GM23338 (cell line): ENCODE measurements at regions not wholly inside any gene's neighbourhood (a gene's known extent, or its start where the extent isn't known, plus 50 kb on each side); places are given as distances from the start of the nearest gene placed in this dataset.

Source experiments
- ATAC-seq: fragments of 200-7000 bp; cut with Tn5 transposase; 3 replicates; pipeline ENCODE4 v1.9.1; 2020
- DNase-seq: peaks from one replicate; pipeline ENCODE4 v3.0.0-alpha.2; 2015; ENCODE audit warnings: low spot score
- H2AFZ ChIP-seq: fragments of 200-600 bp; sonication (generic); 2 replicates; pipeline ENCODE4 v1.8.0; 2016; ENCODE audit warnings: antibody characterized with exemption, mild to moderate bottlenecking, moderate library complexity
- H3F3A ChIP-seq: fragments of 200-600 bp; sonication (generic); replicated peaks from 2 replicates; pipeline ENCODE4 v1.8.0; 2017; ENCODE audit warnings: antibody characterized with exemption, mixed run types, low read depth
- H3K27ac ChIP-seq: fragments of 200-600 bp; sonication (generic); 2 replicates; pipeline ENCODE4 v1.6.1; 2016; ENCODE audit warnings: low read depth
- H3K27me3 ChIP-seq: fragments of 200-600 bp; sonication (generic); 2 replicates; pipeline ENCODE4 v1.8.0; 2016; ENCODE audit warnings: mild to moderate bottlenecking, mixed run types, moderate library complexity; ENCODE audit not compliant: insufficient read depth
- H3K36me3 ChIP-seq: fragments of 200-600 bp; sonication (generic); 2 replicates; pipeline ENCODE4 v1.8.0; 2016; ENCODE audit warnings: mild to moderate bottlenecking; ENCODE audit not compliant: insufficient read depth
- H3K4me1 ChIP-seq: fragments of 200-600 bp; sonication (generic); 2 replicates; pipeline ENCODE4 v1.8.0; 2016; ENCODE audit warnings: mild to moderate bottlenecking, moderate library complexity; ENCODE audit not compliant: insufficient read depth
- H3K4me2 ChIP-seq: fragments of 200-600 bp; sonication (generic); 2 replicates; pipeline ENCODE4 v1.7.1; 2017; ENCODE audit warnings: mixed run types
- H3K4me3 ChIP-seq: fragments of 200-600 bp; sonication (generic); 2 replicates; pipeline ENCODE4 v1.6.1; 2016; ENCODE audit warnings: mixed run types
- H3K79me2 ChIP-seq: fragments of 200-600 bp; sonication (generic); replicated peaks from 2 replicates; pipeline ENCODE4 v1.8.0; 2017; ENCODE audit warnings: mild to moderate bottlenecking; ENCODE audit not compliant: insufficient read depth
- H3K9me2 ChIP-seq: fragments of 200-600 bp; sonication (generic); 2 replicates; pipeline ENCODE4 v1.8.0; 2017; ENCODE audit not compliant: insufficient read depth
- H4K20me1 ChIP-seq: fragments of 200-600 bp; sonication (generic); replicated peaks from 2 replicates; pipeline ENCODE4 v1.8.0; 2017; ENCODE audit warnings: mild to moderate bottlenecking; ENCODE audit not compliant: insufficient read depth
- H3K27ac Mint-ChIP-seq: 2 replicates; pipeline ENCODE4 v1.8.0; 2020; ENCODE audit warnings: inconsistent platforms, mild to moderate bottlenecking, moderate library complexity, mixed read lengths
- H3K27me3 Mint-ChIP-seq: 3 replicates; pipeline ENCODE4 v1.8.0; 2022; ENCODE audit warnings: low read depth, mild to moderate bottlenecking, moderate library complexity, mixed read lengths, inconsistent platforms; ENCODE audit not compliant: insufficient read depth, poor library complexity
- H3K36me3 Mint-ChIP-seq: 3 replicates; pipeline ENCODE4 v1.8.0; 2021; ENCODE audit warnings: low read depth, mild to moderate bottlenecking, inconsistent platforms, moderate library complexity, mixed read lengths
- H3K4me1 Mint-ChIP-seq: 3 replicates; pipeline ENCODE4 v1.8.0; 2020; ENCODE audit warnings: mild to moderate bottlenecking, inconsistent platforms, mixed read lengths
- H3K4me3 Mint-ChIP-seq: 3 replicates; pipeline ENCODE4 v1.8.0; 2021; ENCODE audit warnings: moderate library complexity, mild to moderate bottlenecking, inconsistent platforms, mixed read lengths
- H3K9me3 Mint-ChIP-seq: 3 replicates; pipeline ENCODE4 v1.8.0; 2020; ENCODE audit warnings: moderate library complexity, mild to moderate bottlenecking, inconsistent platforms, mixed read lengths
- CREB1 ChIP-seq: fragments of 250-450 bp; sonication (Bioruptor Pico); IDR thresholded peaks from 2 replicates; pipeline ENCODE4 v1.5.0; 2020; ENCODE audit warnings: low read depth, mild to moderate bottlenecking, moderate library complexity
- EZH2 ChIP-seq: fragments of 200-600 bp; sonication (generic); IDR thresholded peaks from one replicate; pipeline ENCODE4 v1.8.0; 2017; ENCODE audit warnings: antibody characterized with exemption, mild to moderate bottlenecking, low read depth; ENCODE audit not compliant: unreplicated experiment
- EZH2phosphoT487 ChIP-seq: fragments of 200-600 bp; sonication (generic); IDR thresholded peaks from one replicate; pipeline ENCODE4 v1.8.1; 2018; ENCODE audit warnings: antibody characterized with exemption; ENCODE audit not compliant: unreplicated experiment
- JUNB ChIP-seq: IDR thresholded peaks from one replicate; pipeline ENCODE4 v1.6.1; 2016; ENCODE audit warnings: antibody characterized with exemption; ENCODE audit not compliant: unreplicated experiment
- NANOG ChIP-seq: IDR thresholded peaks from 2 replicates; pipeline ENCODE4 v1.6.1; 2016; ENCODE audit warnings: antibody characterized with exemption, borderline replicate concordance
- POLR2AphosphoS5 ChIP-seq: IDR thresholded peaks from 2 replicates; pipeline ENCODE4 v1.6.1; 2016; ENCODE audit warnings: antibody characterized with exemption, low read depth
- STAT1 ChIP-seq: IDR thresholded peaks from one replicate; pipeline ENCODE4 v1.6.1; 2016; ENCODE audit warnings: antibody characterized with exemption; ENCODE audit not compliant: unreplicated experiment
- ZNF114 ChIP-seq: fragments of 250-450 bp; sonication (Bioruptor Pico); IDR thresholded peaks from 2 replicates; pipeline ENCODE4 v1.5.0; 2020; ENCODE audit warnings: mild to moderate bottlenecking, moderate library complexity
- ZNF331 ChIP-seq: fragments of 250-450 bp; sonication (Bioruptor Pico); IDR thresholded peaks from 2 replicates; pipeline ENCODE4 v1.5.0; 2020; ENCODE audit warnings: low read depth, mild to moderate bottlenecking, moderate library complexity
- TF ChIP-seq, protein P1 (sequence below), 2 experiments: fragments of 200-600 bp in 1 of 2; sonication (generic) in 1 of 2; conservative IDR thresholded peaks; 2 replicates each; pipeline versions ENCODE4 v1.5.1 to v1.6.1; 2016 to 2017; ENCODE audit warnings: antibody characterized with exemption in 2 of 2, low read depth in 2 of 2, mild to moderate bottlenecking in 2 of 2, moderate library complexity in 1 of 2
- TF ChIP-seq, protein P2 (sequence below): IDR thresholded peaks from 2 replicates; pipeline ENCODE4 v1.6.1; 2016; ENCODE audit warnings: antibody characterized with exemption
- TF ChIP-seq, protein P3 (sequence below): fragments of 250-450 bp; sonication (Bioruptor Pico); IDR thresholded peaks from 2 replicates; pipeline ENCODE4 v1.5.0; 2020; ENCODE audit warnings: mild to moderate bottlenecking, moderate library complexity
- TF ChIP-seq, protein P4 (sequence below): IDR thresholded peaks from one replicate; pipeline ENCODE4 v1.6.1; 2018; ENCODE audit warnings: antibody characterized with exemption; ENCODE audit not compliant: unreplicated experiment

DNA sequence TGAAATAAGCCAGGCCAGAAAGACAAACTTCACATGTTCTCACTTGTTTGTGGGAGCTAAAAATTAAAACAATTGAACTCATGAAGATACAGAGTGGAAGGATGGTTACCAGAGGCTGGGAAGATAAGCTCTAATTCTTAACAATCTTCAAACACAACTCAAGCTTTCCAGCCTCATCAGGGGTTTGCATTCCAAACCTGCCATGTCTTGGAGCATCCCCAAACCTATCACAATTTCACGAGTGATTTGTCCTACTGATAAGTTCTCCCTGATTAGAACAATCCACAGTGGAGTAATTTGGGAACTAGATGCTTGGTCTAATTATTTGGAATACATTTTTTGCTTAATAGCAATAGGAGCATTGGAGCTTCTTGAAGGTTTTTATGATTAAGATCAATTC lies 418.5 kb upstream of the PKN2 start (continued):
- TF ChIP-seq NANOG, result no peak

DNA sequence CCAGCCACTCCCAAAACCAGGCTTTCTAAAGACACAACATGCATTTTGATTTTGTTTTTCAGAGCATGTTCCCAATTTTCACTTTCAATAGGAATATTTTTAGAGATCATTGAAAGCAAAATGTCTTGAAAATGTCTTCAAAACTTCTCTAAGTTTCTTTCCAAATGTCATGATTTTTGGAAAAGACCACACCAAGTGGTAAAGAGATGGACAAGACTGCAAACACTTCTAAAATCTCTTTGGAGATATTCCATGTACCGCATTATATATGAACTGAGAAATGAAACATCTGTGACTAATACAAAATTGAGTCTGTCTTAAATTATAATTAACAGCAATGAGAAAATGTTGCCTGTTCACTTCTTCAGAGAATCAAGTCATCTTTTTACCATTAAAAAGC lies 418.0 kb upstream of the PKN2 start:
- no peaks in the 10 kb centered on the region for H4K20me1 ChIP-seq
- no peak overlapping the region for H2AFZ ChIP-seq
- H3K27me3 Mint-ChIP-seq, result no peaks in the 10 kb centered on the region
- no peaks in the 10 kb centered on the region for H3K4me1 ChIP-seq
- H3F3A ChIP-seq, result no peaks in the 10 kb centered on the region
- no peaks in the 10 kb centered on the region for H3K9me3 Mint-ChIP-seq
- H3K36me3 ChIP-seq, result no peaks in the 10 kb centered on the region
- DNase-seq, result no peak
- no peak overlapping the region for H3K27ac Mint-ChIP-seq
- no peaks in the 10 kb centered on the region for H3K9me2 ChIP-seq
- H3K27me3 ChIP-seq, result no peaks in the 10 kb centered on the region
- no peaks in the 10 kb centered on the region for H3K36me3 Mint-ChIP-seq
- no peak overlapping the region for H3K4me2 ChIP-seq
- H3K4me3 ChIP-seq, result no peak overlapping the region
- H3K27ac ChIP-seq, result no peak overlapping the region
- H3K79me2 ChIP-seq, result no peaks in the 10 kb centered on the region
- TF ChIP-seq, protein P1, sequence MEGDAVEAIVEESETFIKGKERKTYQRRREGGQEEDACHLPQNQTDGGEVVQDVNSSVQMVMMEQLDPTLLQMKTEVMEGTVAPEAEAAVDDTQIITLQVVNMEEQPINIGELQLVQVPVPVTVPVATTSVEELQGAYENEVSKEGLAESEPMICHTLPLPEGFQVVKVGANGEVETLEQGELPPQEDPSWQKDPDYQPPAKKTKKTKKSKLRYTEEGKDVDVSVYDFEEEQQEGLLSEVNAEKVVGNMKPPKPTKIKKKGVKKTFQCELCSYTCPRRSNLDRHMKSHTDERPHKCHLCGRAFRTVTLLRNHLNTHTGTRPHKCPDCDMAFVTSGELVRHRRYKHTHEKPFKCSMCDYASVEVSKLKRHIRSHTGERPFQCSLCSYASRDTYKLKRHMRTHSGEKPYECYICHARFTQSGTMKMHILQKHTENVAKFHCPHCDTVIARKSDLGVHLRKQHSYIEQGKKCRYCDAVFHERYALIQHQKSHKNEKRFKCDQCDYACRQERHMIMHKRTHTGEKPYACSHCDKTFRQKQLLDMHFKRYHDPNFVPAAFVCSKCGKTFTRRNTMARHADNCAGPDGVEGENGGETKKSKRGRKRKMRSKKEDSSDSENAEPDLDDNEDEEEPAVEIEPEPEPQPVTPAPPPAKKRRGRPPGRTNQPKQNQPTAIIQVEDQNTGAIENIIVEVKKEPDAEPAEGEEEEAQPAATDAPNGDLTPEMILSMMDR (conservative IDR thresholded peaks at IDR 0.05; ENCODE audit: low read depth in 2 of 2), result no peak
- TF ChIP-seq, protein P2, sequence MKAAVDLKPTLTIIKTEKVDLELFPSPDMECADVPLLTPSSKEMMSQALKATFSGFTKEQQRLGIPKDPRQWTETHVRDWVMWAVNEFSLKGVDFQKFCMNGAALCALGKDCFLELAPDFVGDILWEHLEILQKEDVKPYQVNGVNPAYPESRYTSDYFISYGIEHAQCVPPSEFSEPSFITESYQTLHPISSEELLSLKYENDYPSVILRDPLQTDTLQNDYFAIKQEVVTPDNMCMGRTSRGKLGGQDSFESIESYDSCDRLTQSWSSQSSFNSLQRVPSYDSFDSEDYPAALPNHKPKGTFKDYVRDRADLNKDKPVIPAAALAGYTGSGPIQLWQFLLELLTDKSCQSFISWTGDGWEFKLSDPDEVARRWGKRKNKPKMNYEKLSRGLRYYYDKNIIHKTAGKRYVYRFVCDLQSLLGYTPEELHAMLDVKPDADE, result no peak
- no peak for TF ChIP-seq ZNF331
- no peak for TF ChIP-seq JUNB
- TF ChIP-seq NANOG, result no peak
- no peak for TF ChIP-seq CREB1 (CRISPR knock-in tag)
- TF ChIP-seq EZH2, result no peak
- TF ChIP-seq, protein P3, sequence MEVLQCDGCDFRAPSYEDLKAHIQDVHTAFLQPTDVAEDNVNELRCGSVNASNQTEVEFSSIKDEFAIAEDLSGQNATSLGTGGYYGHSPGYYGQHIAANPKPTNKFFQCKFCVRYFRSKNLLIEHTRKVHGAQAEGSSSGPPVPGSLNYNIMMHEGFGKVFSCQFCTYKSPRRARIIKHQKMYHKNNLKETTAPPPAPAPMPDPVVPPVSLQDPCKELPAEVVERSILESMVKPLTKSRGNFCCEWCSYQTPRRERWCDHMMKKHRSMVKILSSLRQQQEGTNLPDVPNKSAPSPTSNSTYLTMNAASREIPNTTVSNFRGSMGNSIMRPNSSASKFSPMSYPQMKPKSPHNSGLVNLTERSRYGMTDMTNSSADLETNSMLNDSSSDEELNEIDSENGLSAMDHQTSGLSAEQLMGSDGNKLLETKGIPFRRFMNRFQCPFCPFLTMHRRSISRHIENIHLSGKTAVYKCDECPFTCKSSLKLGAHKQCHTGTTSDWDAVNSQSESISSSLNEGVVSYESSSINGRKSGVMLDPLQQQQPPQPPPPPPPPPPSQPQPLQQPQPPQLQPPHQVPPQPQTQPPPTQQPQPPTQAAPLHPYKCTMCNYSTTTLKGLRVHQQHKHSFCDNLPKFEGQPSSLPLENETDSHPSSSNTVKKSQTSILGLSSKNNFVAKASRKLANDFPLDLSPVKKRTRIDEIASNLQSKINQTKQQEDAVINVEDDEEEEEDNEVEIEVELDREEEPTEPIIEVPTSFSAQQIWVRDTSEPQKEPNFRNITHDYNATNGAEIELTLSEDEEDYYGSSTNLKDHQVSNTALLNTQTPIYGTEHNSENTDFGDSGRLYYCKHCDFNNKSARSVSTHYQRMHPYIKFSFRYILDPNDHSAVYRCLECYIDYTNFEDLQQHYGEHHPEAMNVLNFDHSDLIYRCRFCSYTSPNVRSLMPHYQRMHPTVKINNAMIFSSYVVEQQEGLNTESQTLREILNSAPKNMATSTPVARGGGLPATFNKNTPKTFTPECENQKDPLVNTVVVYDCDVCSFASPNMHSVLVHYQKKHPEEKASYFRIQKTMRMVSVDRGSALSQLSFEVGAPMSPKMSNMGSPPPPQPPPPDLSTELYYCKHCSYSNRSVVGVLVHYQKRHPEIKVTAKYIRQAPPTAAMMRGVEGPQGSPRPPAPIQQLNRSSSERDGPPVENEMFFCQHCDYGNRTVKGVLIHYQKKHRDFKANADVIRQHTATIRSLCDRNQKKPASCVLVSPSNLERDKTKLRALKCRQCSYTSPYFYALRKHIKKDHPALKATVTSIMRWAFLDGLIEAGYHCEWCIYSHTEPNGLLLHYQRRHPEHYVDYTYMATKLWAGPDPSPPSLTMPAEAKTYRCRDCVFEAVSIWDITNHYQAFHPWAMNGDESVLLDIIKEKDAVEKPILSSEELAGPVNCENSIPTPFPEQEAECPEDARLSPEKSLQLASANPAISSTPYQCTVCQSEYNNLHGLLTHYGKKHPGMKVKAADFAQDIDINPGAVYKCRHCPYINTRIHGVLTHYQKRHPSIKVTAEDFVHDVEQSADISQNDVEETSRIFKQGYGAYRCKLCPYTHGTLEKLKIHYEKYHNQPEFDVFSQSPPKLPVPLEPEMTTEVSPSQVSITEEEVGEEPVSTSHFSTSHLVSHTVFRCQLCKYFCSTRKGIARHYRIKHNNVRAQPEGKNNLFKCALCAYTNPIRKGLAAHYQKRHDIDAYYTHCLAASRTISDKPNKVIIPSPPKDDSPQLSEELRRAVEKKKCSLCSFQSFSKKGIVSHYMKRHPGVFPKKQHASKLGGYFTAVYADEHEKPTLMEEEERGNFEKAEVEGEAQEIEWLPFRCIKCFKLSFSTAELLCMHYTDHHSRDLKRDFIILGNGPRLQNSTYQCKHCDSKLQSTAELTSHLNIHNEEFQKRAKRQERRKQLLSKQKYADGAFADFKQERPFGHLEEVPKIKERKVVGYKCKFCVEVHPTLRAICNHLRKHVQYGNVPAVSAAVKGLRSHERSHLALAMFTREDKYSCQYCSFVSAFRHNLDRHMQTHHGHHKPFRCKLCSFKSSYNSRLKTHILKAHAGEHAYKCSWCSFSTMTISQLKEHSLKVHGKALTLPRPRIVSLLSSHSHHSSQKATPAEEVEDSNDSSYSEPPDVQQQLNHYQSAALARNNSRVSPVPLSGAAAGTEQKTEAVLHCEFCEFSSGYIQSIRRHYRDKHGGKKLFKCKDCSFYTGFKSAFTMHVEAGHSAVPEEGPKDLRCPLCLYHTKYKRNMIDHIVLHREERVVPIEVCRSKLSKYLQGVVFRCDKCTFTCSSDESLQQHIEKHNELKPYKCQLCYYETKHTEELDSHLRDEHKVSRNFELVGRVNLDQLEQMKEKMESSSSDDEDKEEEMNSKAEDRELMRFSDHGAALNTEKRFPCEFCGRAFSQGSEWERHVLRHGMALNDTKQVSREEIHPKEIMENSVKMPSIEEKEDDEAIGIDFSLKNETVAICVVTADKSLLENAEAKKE (CRISPR knock-in tag), result no peak
- TF ChIP-seq EZH2phosphoT487, result no peak
- no peak for TF ChIP-seq ZNF114 (CRISPR knock-in tag)
- no peak for TF ChIP-seq STAT1
- TF ChIP-seq POLR2AphosphoS5, result no peak
- TF ChIP-seq, protein P4, sequence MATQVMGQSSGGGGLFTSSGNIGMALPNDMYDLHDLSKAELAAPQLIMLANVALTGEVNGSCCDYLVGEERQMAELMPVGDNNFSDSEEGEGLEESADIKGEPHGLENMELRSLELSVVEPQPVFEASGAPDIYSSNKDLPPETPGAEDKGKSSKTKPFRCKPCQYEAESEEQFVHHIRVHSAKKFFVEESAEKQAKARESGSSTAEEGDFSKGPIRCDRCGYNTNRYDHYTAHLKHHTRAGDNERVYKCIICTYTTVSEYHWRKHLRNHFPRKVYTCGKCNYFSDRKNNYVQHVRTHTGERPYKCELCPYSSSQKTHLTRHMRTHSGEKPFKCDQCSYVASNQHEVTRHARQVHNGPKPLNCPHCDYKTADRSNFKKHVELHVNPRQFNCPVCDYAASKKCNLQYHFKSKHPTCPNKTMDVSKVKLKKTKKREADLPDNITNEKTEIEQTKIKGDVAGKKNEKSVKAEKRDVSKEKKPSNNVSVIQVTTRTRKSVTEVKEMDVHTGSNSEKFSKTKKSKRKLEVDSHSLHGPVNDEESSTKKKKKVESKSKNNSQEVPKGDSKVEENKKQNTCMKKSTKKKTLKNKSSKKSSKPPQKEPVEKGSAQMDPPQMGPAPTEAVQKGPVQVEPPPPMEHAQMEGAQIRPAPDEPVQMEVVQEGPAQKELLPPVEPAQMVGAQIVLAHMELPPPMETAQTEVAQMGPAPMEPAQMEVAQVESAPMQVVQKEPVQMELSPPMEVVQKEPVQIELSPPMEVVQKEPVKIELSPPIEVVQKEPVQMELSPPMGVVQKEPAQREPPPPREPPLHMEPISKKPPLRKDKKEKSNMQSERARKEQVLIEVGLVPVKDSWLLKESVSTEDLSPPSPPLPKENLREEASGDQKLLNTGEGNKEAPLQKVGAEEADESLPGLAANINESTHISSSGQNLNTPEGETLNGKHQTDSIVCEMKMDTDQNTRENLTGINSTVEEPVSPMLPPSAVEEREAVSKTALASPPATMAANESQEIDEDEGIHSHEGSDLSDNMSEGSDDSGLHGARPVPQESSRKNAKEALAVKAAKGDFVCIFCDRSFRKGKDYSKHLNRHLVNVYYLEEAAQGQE, result no peak
- H3K4me1 Mint-ChIP-seq, result no peaks in the 10 kb centered on the region
- ATAC-seq, result no peak
- no peak overlapping the region for H3K4me3 Mint-ChIP-seq
